NCI-H1930 (cell line): ENCODE measurements at regions not wholly inside any gene's neighbourhood (a gene's known extent, or its start where the extent isn't known, plus 50 kb on each side); places are given as distances from the start of the nearest gene placed in this dataset.
"Not testable (repeated sequence)": the region's sequence is repeated elsewhere in the genome, so short reads cannot be mapped to it uniquely, and the experiment has no call there.

Experiments used
- DNase-seq, 2 experiments: peaks; one replicate each; lab custom pipeline; 2025; lab: John Stamatoyannopoulos, UW

- DNase-seq, result no peak
Observed at GRCh38 chr5:167821669-167822068, 469.8 kb upstream of the WWC1 start.

DNA sequence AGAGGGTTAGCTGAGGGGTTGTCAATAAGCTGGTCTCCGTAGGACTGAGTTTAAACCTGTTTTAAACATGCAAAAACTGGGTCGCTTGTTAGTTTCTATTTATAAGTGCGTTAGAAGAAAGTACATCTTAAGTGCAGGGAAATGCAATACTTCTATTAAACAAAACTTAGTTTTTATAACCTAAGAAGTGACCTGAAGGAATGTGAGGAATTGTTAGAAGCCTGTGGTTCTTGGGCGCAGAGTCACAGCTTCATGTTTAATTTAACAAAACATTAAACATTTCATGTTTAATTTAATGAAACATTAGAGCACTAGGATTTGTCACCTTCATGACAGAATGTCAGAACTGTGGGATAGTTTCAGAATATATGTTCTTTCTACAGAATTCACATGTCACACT is 469.2 kb upstream of the WWC1 start:
- DNase-seq, result no peak

GRCh38 chr5:167823405-167823804 is 468.0 kb upstream of the WWC1 start:
- DNase-seq, result no peak

GRCh38 chr5:167827766-167828165 is 463.7 kb upstream of the WWC1 start:
- DNase-seq, result no peak

GRCh38 chr5:167831754-167832504 is 459.5 kb upstream of the WWC1 start:
- no peak for DNase-seq

DNA sequence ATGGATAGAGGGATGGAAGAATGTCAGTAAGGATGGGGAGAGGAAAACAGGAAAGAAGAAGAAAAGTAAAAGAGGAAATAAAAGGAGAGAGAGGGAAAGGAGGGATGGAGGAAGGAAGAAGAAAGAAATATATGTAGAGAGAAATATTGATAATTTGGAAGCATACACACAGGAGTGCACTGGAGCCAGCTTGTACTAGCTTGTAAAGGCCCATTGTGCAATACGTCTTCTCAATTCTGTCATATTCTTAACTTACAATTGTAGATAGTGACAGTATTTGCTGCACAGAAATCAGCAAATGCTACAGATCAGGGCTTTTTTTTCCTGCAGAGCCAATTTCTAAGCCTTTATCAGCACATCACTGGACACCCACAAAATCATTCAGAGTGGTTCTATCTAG is 458.8 kb upstream of the WWC1 start:
- no peak for DNase-seq

DNA sequence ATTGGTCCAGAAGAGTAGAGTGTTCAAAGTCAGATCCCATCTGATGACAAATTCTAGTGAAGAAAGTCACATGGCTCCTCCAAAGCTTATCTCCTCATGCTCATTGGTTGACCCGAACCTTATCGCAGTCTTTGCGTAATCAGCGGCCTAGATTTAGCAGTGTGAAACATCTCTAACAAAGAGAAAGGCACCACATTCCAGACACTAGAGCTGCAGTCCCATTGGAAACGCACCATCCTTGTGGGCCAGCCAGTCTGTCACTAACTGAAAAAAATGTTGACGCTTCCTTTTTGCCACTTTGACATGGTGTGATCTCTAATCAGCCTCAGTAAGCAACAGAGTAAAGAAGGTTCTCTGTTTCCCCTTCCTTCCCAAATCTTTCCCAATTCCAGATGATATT is 458.0 kb upstream of the WWC1 start:
- DNase-seq, result no peak

DNA sequence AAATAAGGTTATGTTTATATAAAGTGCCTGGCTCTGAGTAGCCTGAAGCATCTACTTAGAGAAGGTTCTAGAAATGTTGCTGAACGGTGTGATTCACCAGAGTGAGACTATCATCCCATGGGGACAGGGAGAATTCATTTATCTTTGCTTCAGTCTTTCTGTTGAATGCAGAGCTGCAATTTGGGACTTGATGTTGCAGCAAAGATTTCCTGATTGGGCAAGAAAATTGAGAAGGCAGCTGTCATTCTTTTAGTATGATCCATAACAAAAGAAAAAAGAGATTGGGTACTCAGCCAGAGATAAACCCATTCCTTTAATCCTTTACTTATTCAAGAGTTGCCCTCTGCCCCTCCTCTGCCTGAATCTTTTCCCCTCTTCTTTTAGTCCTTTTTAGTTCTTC is 456.3 kb upstream of the WWC1 start:
- no peak for DNase-seq

DNA sequence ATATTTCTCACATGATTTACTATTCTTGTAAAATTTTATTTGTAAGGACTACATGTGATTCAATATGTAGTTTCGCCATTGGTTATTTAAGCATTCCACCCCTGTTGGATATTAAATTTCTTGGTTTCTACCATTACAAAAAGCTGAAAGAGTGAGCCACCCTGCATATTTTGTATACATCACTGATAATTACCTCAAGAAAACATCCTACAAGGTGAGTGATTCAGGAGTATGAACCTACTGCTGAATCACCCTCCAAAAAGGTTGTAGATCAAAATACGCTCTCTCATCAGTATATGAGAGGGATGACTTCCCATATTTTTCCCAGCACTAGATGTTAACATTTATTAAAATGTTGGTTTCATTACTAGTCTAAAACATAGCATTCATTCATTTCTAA is 454.3 kb upstream of the WWC1 start:
- DNase-seq, result no peak

GRCh38 chr5:167839065-167839464 is 452.4 kb upstream of the WWC1 start:
- no peak for DNase-seq

DNA sequence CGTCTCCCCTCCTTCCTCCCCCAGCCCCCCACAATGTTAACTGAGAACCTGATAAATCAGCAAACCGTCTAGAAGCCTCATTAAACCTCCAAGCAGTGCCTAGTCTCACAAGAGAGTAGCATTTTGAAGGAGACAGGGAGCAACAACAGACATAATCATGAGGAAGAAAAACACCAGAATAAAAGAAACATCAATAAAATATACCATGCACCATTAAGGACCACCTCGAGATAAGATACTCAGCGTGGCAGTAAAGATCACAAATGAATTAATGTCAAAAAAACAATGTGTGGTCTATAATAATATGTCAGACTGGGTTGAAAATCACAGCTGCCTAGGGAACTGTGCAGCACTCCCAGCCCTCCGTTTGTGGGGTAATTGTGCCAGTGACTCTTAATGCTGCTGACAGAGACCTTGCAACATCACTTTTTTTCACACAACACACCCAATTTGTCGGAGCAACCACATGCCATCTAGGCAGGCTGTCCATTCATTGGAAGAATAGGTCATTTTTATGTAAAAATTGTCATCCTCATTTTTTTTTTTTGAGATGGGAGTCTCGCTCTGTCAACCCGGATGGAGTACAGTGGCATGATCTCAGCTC is 450.8 kb upstream of the WWC1 start:
- no peak for DNase-seq

- DNase-seq, result no peak
Observed at GRCh38 chr5:167843881-167844572, 447.4 kb upstream of the WWC1 start.

- no peak for DNase-seq
Observed at GRCh38 chr5:167845952-167846351, 445.5 kb upstream of the WWC1 start.

GRCh38 chr5:167849874-167850273 is 441.6 kb upstream of the WWC1 start:
- no peak for DNase-seq

DNA sequence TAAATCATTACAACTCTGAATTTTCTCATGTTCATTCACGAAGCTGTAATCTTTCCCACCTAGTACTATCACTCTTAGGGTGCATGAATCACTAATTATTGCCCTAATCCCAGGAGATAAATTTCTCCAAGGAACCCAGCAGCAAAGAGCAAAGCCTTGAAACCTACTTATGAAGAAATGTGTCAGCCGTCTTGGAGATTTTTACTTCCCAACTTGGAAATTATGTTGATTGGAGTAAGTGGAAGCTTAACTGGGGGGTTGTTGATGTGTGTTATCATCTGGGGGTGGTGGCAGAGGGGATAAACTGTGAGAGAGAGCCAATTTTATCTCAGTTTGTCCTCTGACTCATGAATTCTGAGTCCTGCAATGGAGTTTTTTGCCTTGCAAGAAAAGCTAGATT is 440.5 kb upstream of the WWC1 start:
- no peak for DNase-seq

- no peak for DNase-seq
Observed at GRCh38 chr5:167851416-167851815, 440.0 kb upstream of the WWC1 start.

GRCh38 chr5:167852515-167852914 is 438.9 kb upstream of the WWC1 start:
- DNase-seq, result no peak

- no peak for DNase-seq
Observed at GRCh38 chr5:167853421-167853820, 438.0 kb upstream of the WWC1 start.

DNA sequence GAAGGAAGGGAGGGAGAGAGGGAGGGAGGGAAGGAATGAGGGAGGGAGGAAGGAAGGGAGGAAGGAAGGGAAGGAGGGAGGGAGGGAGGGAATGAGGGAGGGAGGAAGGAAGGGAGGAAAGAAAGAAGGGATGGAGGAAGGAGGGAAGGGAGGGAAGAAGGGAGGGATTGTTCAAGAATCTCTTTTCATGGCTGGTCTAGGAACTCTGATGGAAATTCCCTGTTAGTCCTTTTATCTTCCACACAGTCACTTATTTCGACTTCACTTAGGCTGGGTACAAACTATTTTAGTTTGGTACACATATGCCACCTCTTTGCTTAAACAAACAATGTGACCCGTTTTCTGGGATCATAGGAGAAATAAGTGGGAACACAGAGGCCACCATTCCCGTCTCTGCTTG is 435.6 kb upstream of the WWC1 start:
- no peak for DNase-seq

DNA sequence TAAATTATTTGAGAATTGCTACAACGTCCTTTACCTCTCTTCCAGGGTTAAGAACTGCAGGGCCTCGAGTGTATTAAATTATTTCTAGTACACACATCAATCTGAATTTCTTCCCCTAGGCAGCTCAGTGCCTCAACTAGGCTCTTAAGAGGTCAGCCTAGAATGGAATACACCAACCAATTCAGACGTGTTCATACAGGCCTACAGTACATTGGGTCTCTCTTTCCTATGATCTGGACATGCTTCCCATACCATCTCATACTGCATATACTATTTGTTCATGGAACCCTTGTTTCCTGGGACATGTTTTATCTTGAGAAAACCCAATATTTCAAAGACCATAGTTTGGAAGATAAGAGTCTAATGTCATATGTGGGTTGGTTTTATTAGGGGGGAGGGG is 434.1 kb upstream of the WWC1 start:
- DNase-seq, result no peak

- DNase-seq, result not testable (repeated sequence)
Observed at GRCh38 chr5:167858186-167858855, 433.1 kb upstream of the WWC1 start.

DNA sequence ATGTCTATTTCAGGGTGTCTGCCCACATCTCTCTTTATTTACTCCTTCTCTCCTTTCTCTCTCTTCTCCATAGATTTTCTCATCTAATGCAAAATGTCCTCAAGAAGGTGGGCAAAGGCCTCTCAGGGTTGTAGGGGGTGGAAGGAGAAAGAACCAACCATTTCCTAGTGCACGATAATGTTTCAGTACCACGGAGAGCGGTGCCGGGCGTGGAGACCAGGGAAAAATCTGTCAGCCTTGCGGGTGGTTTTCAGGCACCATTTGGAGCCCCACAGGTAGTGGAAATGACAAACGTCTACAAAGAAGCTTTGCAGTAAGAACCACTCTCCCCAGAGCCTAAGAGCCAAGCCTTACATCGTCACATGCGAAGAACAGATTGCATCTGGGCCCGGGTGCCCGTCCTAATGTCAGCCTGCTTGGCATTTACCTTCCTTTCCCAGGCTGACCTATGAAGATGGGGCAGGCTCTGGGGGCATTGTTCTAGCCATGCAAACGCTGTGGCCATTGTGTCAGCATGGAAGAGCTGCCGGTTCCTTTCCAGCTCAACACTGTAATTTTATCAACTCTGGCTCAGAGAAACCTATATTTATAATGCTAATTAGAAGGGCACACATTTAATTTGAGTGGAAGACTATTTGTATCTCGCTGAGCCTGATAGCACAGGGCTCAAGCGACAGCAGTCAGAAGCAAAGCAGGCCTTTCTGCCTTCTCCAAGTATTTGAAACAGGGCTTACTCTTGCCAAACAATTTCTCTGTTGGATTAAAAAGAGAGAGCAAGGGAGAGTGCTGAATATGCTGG is 430.1 kb upstream of the WWC1 start:
- no peak for DNase-seq
